GM21390 (cell line): ENCODE measurements at regions not wholly inside any gene's neighbourhood (a gene's known extent, or its start where the extent isn't known, plus 50 kb on each side); places are given as distances from the start of the nearest gene placed in this dataset.
"Not testable (repeated sequence)": the region's sequence is repeated elsewhere in the genome, so short reads cannot be mapped to it uniquely, and the experiment has no call there.

Source experiments
- ATAC-seq: cut with Tn5 transposase; IDR thresholded peaks from one replicate; pipeline ENCODE4 v1.9.1; 2021; ENCODE audit not compliant: unreplicated experiment

- no peak for ATAC-seq
Measured at GRCh38 chr20:57093766-57094165, 172.7 kb downstream of the BMP7 start.

DNA sequence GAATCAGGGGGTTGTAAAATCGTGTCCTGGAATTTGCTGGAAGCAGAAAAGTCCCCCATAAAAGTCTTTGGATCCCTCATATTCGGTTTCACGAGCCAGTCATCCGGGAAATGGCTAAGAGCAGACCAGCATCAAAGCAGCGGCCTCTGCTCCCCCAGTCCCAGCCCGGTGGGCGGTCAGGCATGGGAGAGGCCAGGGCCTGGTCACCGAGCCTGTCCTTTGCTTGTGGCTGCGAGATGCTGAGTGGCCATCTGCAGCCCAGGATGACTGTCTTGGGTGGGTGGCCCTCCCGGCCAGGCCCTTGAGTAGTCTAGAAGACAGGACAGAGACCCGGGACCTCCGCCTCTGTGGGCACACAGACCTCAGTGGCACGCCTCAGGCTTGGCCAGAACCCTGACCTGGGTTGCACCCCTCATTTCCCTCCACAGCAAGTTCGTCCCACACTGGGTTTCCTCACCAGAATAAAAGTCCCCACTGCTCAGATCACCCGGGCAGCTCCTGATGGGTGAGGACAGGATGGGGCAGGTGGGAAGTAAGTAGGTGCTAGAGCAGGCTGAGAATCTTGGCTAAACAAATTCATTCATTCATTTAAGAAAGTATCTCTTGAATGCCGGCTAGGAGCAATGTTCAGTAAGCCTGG is 172.1 kb downstream of the BMP7 start:
- ATAC-seq, result no peak

DNA sequence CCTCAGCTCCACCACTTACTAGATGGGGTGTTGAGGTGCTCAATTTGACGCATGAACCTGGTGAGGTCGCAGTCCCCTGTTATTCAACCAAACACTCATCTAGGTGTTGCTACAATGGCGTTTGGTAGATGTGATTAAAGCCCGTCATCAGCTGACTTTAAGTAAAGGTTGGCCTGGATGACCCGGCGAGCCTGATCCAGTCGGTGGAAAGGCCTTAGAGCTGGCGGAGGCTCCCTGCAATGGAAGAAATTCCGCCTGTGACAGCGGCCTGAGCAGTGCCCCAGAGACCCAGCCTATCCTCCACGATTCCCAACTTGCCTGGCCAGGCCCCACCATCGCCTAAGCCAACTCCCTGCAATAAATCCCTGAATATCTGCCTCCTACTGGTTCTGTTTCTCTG is 171.4 kb downstream of the BMP7 start:
- ATAC-seq, result no peak

- no peak for ATAC-seq
Measured at GRCh38 chr20:57095426-57095825, 171.0 kb downstream of the BMP7 start.

DNA sequence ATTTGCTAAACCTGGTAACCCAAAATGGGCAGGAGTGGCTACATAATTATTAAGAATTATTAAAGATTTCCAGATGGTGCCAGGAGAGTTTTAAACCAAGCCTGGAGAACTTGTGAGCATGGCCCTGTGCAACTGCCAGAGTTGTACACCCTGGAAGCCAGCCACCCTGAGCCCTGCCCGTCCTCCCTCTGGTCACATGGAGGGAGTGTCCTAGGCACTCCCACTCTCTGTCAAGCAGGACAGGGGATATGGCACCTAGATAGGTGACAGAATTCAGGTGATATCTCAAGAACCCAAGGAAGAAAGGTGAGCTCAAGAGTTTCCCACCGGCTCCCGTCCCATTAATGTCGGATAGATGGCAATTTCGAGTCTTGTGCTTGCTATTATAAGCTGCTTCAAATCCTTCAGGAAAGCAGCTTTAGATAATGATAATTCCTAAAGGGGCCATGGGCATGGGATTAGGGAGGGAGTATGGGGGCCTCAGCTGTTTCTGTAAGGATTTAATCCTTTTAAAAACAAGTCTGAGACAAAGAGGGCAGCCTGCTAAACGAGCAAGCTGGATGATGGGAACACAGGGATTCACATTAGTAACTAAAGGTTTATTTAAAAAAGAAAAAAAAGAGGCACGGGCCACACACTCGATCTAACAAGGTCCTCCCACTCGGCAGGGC is 169.1 kb downstream of the BMP7 start:
- ATAC-seq, result no peak

DNA sequence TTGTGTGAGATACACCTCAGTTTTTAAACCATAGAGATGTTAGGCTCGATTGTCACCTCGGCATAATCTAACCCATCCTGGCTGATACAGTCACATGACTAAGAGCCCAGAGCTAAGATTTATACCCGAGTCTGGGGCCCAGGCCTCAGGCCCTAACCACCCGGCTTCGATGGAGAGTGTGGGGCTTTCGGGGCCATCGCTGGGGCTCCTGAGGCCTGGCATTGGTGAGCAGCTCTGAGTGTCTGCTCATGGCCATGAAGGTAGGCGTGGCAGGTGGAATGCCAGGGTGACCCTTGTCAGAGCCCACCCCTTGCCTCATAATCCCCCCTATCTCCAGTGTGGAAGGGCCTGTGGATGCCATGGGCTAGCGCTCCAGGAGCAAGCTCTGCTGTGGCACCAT is 164.3 kb downstream of the BMP7 start:
- no peak for ATAC-seq

DNA sequence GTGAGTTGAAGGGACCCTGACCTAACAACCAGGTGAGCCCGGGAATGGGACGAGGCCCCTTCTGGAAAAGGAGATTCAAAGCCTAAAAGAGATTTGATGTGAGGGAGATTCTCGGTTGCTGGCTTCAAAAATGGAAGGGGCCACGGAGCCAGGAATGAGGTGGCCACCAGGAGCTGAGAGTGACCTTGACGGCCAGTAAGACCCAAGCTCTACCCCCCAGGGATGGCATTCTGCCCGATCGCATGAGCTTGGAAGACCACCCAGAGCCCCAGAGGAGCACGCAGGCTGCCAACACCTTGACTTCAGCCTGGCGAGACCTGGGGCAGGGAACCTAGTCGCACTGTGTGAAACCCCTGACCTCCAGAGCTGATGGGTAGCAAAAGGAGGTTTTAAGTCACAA is 163.9 kb downstream of the BMP7 start:
- no peak for ATAC-seq

- ATAC-seq, result no peak
Measured at GRCh38 chr20:57103146-57103800, 163.2 kb downstream of the BMP7 start.

GRCh38 chr20:57104113-57104512 is 162.3 kb downstream of the BMP7 start:
- ATAC-seq, result no peak

DNA sequence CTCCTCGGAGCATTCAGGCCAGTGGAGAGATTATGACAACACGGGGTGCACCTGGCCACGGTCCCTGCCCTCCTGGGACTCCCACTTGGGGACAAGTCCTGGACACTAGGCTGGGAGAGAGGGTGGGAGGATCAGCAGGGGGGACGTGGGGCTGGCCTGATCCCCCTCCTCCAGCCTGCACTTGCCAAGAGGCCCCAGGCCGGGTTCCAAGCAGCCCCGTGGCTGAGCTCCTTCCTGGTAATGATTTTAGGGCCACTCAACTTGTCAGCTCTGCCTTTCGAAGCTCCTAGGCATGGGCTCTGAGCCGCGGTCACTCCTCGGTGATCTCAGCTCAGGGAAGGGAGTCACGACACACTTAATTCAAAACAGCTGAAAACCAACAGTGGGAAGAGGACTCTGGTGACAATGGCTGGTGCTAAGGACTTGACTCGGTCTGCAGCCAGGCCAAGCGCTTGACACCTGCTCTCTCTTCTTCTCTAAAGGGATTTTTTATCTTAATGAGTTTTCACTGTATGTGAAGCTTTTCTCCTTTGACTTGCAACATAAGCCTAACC is 161.7 kb downstream of the BMP7 start:
- no peak for ATAC-seq

DNA sequence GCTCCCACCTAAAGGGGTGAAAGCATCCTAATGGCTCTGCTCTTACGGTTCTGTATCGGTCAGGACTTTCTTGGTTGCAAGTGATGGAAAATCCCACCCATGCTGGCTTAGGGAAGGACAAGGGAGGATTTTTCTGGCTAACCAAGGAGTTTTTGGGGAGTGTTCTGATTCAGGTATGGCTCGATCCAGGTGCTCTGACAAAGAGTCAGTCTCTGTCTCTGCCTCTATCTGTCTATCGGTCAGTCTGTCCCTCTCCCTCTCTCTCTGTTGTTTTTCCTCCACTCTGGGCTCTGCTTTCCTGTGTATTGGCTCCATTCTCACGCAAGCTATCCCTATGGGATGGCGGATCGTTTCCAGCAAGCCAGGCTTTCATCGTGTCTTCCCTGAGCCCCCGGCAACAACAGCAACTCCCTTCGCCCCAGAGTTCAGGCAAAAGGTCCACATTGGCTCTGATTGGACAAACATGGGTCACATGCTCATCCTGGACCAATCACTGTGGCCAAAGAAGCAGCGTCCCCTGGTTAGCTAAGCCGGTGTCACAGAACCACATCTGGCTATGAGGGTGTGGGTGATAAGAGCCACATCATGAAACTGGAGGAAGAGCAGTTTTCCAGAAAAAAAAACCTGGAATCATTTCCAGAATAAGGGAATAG is 160.3 kb downstream of the BMP7 start:
- no peak for ATAC-seq

DNA sequence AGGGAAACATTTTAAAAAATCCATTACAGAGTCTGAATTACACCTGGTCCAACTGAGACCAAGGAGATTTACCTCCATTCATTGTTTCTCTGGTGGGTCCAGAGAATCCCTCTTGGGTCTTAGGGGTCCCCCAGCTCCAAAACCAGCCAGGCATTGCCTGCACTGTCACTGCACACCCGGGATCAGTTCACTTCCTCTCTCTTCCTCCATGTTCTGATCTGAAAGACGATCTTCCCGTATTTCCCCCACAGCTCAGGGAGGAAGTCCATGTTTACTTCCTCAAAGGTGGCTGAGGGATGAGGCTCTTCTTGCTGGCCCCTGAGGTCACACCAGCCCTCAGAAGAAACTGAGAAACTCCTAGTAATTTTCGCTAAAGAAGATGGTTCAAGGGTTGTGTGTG is 159.7 kb downstream of the BMP7 start:
- ATAC-seq, result no peak

- no peak for ATAC-seq
Measured at GRCh38 chr20:57107208-57107607, 159.2 kb downstream of the BMP7 start.

- ATAC-seq, result no peak
Measured at GRCh38 chr20:57108218-57108617, 158.2 kb downstream of the BMP7 start.

DNA sequence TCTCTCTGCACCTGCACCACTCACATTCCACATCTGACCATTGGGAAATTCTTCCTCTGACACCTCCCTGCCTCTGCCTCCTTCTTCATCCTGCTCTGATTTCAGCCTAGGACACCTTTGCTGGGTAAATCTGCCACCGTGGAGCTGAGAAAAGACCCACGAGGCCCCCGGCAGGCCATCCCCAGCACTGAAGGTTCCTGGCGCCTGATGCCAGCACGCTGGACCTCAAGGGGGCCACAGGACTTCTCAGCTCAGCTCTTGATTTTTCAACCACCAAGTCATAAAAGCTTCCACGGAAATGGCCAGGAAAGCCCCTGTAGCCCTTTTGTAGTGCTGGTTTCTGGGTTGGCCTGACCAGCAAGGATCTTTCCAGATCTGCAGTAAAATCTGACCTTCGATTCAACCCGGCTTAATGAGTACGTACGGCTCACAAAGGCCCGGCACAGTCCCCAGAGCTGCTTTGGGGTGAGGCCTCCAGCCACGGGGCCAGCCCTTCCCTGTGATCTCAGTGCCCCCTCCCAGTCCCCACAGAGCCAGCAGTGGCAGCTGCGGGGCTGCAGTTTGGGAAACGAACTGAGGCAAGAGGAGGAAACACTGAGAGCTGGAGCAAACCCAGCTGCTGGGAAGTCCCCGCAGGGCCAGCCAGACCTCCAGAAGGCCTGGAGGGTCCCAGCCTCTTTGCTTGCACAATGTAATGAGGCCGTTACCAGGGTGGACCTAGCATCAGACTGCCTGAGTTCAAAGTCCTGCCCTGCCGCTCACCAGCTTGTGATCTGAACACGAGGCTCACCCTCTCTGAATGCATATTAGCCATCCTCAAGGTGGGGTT is 157.5 kb downstream of the BMP7 start:
- no peak for ATAC-seq

- ATAC-seq, result no peak
Measured at GRCh38 chr20:57109571-57109953, 156.9 kb downstream of the BMP7 start.

DNA sequence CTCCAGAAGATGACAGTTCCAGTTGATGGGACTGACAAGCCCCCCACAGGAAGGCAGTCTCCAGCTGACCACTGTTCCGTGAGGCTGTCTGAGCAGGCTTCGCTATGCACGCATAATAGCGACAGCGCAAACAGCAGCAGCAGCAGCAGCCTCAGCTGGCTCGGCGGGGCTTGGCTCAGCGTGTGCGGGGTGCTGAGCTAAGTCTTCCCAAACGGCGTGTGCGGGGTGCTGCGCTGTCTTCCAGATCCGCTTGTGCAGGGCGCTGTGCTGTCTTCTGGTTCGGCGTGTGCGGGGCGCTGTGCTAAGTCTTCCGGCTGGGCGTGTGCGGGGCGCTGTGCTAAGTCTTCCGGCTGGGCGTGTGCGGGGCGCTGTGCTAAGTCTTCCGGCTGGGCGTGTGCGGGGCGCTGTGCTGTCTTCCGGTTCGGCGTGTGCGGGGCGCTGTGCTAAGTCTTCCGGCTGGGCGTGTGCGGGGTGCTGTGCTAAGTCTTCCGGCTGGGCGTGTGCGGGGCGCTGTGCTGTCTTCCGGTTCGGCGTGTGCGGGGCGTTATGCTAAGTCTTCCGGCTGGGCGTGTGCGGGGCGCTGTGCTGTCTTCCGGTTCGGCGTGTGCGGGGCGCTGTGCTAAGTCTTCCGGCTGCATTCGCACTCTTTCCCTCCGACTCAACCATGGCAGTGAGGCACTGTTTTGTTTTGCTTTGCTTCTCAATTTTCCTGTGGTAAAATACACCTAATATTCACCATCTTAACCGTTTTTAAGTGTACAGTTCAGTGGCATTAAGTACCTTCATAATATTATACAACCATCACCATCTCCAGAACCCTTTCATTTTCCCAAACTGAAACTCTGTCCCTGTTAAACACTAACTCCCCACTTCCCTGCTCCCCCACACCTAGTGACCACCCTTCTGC is 156.1 kb downstream of the BMP7 start:
- ATAC-seq, result not testable (repeated sequence)

DNA sequence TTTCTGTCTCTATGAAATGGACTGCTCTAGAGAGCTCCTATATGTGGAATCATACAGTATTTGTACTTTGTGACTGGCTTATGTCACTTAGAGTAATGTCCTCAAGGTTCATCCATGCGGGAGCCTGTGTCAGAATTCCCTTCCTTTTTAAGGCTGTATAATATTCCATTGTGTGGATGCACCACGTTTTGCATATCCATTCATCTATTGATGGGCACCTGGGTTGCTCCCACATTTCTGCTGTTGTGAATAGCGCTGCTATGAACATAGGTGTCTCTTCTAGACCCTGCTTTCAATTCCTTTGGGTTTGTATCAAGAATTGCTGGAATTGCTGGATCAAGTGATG is 155.4 kb downstream of the BMP7 start:
- ATAC-seq, result no peak

GRCh38 chr20:57112448-57112847 is 154.0 kb downstream of the BMP7 start:
- no peak for ATAC-seq
